ENCODE measurements at regions not wholly inside any gene's neighbourhood (a gene's known extent, or its start where the extent isn't known, plus 50 kb on each side); places are given as distances from the start of the nearest gene placed in this dataset.

- no peak for TF ChIP-seq EP300 (IDR thresholded peaks at IDR 0.05; ENCODE audit: low read depth)
- TF ChIP-seq, protein P1, sequence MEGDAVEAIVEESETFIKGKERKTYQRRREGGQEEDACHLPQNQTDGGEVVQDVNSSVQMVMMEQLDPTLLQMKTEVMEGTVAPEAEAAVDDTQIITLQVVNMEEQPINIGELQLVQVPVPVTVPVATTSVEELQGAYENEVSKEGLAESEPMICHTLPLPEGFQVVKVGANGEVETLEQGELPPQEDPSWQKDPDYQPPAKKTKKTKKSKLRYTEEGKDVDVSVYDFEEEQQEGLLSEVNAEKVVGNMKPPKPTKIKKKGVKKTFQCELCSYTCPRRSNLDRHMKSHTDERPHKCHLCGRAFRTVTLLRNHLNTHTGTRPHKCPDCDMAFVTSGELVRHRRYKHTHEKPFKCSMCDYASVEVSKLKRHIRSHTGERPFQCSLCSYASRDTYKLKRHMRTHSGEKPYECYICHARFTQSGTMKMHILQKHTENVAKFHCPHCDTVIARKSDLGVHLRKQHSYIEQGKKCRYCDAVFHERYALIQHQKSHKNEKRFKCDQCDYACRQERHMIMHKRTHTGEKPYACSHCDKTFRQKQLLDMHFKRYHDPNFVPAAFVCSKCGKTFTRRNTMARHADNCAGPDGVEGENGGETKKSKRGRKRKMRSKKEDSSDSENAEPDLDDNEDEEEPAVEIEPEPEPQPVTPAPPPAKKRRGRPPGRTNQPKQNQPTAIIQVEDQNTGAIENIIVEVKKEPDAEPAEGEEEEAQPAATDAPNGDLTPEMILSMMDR (IDR thresholded peaks at IDR 0.05) = no peak
These were observed 422.7 kb upstream of the FSHR start for GRCh38 chr2:49577041-49577440.

Measured in transverse colon (tissue), 3 donors.